GM18502 (cell line): ENCODE measurements at regions not wholly inside any gene's neighbourhood (a gene's known extent, or its start where the extent isn't known, plus 50 kb on each side); places are given as distances from the start of the nearest gene placed in this dataset.
"Not testable (repeated sequence)": the region's sequence is repeated elsewhere in the genome, so short reads cannot be mapped to it uniquely, and the experiment has no call there.

Source experiments
- ATAC-seq: cut with Tn5 transposase; IDR thresholded peaks from one replicate; pipeline ENCODE4 v1.9.1; 2021; ENCODE audit warnings: mild to moderate bottlenecking; ENCODE audit not compliant: unreplicated experiment, poor library complexity

- ATAC-seq, result no peak
These were observed 555.1 kb upstream of the ID2 start for GRCh38 chr2:8126783-8127182.

DNA sequence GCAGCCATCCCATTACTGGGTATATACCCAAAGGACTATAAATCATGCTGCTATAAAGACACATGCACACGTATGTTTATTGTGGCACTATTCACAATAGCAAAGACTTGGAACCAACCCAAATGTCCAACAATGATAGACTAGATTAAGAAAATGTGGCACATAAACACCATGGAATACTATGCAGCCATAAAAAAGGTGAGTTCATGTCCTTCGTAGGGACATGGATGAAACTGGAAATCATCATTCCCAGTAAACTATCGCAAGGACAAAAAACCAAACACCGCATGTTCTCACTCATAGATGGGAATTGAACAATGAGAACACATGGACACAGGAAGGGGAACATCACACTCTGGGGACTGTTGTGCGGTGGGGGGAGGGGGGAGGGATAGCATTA lies 550.4 kb upstream of the ID2 start:
- ATAC-seq, result not testable (repeated sequence)

GRCh38 chr2:8132351-8132831 lies 549.5 kb upstream of the ID2 start:
- ATAC-seq, result no peak

- no peak for ATAC-seq
These were observed 549.0 kb upstream of the ID2 start for GRCh38 chr2:8132879-8133278.

DNA sequence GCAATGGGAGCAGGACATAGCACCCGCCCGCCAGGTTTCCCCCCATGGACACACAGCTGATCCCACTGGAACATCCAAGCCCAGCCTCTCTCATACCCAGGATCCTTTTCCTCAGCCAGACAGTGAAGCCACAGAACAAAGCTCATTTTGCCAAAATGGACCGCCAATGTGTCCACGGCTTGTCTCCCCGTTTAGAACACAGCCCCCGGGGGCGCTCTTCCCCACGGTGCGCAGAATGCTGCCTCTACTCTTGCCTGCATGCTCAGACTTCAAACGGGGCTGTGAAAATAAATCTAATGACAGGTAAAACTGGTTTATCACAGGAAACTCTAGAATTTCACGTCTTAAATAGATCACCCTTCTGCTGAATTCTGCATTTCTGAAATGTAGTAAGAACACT lies 548.5 kb upstream of the ID2 start:
- no peak for ATAC-seq

- ATAC-seq, result no peak
These were observed 547.9 kb upstream of the ID2 start for GRCh38 chr2:8133913-8134472.

DNA sequence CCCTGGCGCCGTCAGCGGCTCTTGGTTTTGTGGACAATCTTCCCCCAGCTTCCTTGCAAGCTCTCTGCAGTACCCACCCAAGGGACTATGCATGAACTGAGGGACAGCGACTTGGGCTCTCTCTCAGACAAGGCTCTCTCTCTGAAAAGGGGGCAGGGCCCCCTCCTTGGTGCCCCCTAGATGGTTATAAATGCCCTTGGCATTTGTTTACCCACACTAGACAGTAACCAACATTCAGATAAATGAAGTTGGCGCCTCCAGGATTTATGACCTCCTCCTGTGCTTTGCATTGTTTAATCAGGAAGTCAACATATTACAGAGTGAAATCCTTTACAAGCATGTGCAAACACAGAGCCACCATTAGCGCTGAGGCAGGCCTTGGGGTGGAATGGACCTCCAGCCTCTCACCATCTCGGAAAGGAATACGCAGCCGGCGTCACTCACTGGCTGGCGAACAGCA lies 547.4 kb upstream of the ID2 start:
- no peak for ATAC-seq

DNA sequence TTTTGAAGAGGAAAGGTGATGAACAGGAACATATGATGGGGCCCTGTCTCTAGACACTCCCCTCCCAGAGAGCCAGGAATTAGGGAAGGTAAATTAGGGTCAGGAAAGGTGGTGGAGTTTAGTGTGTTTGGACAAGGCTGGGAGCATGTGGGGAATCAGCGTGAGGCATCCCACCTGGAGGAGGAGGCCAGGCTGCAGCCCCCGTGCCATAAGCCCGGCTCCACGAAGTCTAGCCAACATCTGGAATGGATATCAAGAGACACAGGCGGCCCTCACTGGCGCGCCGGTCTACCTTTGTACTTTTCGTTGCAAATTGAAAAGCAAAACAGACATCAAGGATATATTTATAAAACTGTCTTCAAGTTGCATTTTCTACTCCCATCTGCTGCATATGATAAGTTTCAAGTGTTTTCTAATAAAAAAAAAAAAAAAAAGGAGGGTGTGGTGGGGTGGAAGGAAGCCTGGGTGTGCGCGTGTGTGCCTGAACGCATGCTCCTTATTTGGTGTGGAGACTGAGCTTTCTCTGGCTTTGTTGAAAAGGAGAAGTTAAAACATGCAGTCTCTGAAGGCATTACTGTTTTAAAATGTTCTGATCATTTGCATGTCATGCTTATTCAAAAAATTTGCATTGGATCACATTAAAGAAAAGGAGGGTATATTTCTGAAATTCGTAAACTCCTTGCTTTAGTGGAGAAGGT lies 546.7 kb upstream of the ID2 start:
- no peak for ATAC-seq

DNA sequence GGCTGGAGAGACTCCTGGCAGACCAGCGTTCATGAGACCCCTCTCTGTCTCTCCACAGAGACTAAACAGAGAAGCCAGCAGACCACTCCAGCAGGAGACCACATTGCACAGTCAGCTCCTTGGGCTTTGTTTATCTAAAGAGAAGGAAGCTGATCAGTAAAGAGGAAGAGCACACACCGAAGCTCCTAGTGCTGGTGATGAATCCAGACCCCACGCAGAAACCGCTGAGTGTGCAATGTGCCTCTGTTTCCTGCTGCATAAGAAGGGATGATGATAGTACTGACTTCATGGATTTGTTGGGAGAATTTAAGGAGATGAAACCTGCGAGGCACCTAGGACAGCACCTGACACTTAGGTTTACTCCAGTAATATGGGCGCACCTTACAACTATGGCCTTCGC lies 544.1 kb upstream of the ID2 start:
- no peak for ATAC-seq

DNA sequence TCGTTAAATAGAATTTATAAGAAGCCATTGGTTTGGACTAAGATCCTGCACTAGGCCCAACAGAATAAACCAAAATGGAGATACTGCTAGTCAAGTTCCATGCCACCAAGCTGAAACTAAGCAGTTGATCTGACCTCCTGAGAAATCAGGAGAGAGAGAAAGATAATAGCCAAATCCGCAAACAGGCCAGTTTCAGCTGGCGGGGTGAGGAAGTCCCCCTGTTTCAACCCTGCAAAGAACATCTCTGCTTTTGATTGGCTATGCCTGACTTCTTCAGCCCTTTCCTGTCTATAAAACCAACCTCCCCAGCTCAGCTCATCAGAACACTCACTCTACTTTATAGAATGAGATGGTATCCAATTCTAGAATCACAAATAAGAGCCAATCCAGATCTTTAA lies 543.3 kb upstream of the ID2 start:
- ATAC-seq, result no peak

DNA sequence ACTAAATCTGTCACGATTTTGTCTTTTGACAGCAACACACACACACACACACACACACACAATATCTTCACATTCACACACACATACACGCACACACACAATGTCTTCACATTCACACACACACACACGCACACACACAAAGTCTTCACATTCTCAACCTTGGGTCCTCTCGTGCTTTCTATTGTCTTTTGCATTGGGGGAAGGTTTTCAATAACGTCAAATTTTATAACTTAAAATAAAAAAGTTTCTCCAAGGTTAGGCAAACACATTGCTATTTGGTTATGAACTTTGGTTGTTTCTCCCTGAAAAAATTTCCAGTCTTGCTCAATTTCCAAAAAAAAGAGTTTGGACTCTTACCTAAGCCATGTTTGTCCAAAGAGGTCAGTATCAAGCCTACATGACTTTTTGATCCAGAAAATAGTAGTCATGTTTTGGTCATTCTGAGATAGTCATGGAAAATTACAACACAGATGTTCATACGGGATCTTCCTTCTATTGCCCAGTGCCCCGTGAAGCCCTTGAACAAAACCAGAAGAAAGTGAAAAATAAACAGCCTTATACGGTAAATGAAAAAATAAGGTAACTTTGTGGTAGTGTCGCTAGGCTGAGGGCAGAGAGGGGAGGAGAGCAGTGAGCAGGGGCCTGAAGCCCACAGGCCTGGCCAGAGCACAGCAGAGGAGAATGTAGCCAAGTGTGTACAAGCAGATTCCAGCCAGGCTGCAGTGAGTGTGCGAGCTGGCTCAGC lies 542.8 kb upstream of the ID2 start:
- no peak for ATAC-seq

DNA sequence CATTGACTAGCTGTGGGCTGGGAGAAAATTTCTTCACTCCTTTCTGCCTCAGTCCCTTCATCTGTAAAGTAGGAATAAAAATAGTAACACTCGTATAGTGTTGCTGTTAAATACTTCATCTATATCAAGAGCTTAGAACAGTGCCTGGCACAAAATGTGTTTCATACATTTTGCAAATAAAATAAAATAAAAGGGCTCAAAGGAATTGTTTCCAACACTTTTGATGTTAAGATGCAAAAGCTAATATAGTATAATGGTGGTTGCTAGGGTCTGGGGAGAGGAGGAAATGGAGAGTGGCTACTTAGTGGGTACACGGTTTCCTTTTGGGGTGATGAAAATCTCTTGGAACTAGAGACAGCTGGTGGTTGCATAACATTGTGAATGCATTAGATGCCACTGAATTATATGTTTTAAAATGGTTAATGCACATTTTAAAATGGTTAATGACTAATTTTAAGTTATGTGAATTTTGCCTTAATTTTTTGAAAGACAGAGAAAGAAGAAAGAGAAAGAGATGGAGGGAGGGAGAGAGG lies 542.1 kb upstream of the ID2 start:
- no peak for ATAC-seq

GRCh38 chr2:8141079-8141707 lies 540.7 kb upstream of the ID2 start:
- ATAC-seq, result no peak

- no peak for ATAC-seq
These were observed 540.1 kb upstream of the ID2 start for GRCh38 chr2:8141780-8142179.

- no peak for ATAC-seq
These were observed 539.4 kb upstream of the ID2 start for GRCh38 chr2:8142461-8142860.

- no peak for ATAC-seq
These were observed 537.7 kb upstream of the ID2 start for GRCh38 chr2:8144131-8144631.

GRCh38 chr2:8144785-8145184 lies 537.1 kb upstream of the ID2 start:
- ATAC-seq, result no peak

DNA sequence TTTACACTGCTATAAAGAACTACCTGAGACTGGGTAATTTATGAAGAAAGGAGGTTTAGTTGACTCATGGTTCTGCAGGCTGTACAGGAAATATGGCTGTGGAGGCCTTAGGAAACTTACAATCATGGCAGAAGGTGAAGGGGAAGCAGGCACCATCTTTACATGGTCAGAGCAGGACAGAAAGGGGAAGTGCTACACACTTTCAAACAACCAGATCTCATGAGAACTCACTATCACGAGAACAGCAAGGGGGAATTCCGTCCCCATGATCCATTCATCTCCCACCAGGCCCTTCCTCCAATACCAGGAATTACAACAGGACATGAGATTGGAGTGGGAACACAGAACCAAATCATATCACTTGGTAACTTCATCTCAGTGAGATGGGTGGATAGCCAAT lies 536.5 kb upstream of the ID2 start:
- ATAC-seq, result not testable (repeated sequence)

DNA sequence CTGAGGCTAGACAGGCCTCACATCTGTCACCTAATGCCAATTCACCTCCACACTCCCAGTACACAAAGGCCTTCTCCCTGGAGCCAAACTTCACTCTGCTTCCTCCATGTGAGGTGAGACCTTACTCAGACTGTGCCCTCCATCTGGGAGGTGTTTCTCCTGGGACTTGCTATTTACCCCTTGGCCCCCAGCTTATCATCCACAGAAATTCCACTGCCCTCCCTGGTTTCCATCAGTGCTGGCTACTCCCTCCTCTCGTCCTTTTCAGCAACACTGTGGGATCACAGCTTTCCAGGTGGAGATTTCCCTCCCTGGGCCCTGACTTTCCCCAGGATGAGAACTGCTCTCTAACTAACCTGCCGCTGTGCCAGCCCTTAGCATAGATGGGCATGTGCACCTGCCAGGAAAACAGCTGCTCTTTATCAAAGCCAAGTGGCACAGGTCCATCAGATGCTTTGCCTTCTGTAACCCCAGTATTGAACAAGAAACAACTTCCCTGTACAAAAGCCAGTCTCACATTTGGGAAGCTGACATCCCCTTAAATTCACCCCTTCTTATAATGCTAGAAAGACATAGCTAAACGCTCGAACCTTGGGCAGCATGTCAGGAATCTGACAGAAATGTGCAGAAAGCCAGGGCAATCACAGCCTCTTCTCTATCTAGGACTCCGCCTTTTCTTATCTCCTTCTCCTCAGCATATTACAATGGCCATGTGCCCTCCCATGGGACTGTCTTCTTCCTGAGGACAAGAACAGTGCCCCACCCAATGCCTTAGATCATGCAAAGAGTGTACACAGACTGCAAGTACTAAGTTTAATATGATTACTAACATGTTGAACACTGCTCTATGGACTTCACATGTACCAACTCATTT lies 535.5 kb upstream of the ID2 start:
- no peak for ATAC-seq
